Activated T-cell treated with anti-CD3 and anti-CD28 coated beads, Interleukin-2, amount 50 U/mL, for 4 hours (primary cell): ENCODE measurements at regions not wholly inside any gene's neighbourhood (a gene's known extent, or its start where the extent isn't known, plus 50 kb on each side); places are given as distances from the start of the nearest gene placed in this dataset.
"Not testable (repeated sequence)": the region's sequence is repeated elsewhere in the genome, so short reads cannot be mapped to it uniquely, and the experiment has no call there.

Experiments
- ATAC-seq, 2 donors: fragments of 200-7000 bp; cut with Tn5 transposase; one replicate each; pipeline ENCODE4 v1.10.0; 2021
- DNase-seq: peaks from one replicate; pipeline ENCODE4 v3.0.0-alpha.2; 2020
- H3K27me3 Mint-ChIP-seq: one replicate; pipeline ENCODE4 v1.8.0; 2021; ENCODE audit warnings: low read depth, mixed read lengths
- H3K36me3 Mint-ChIP-seq: one replicate; pipeline ENCODE4 v1.8.0; 2022; ENCODE audit warnings: mixed read lengths; ENCODE audit not compliant: insufficient read depth
- H3K4me1 Mint-ChIP-seq: one replicate; pipeline ENCODE4 v1.8.0; 2021; ENCODE audit warnings: low read depth, mixed read lengths
- H3K4me3 Mint-ChIP-seq: one replicate; pipeline ENCODE4 v1.8.0; 2021; ENCODE audit warnings: mild to moderate bottlenecking, moderate library complexity, mixed read lengths
- H3K9me3 Mint-ChIP-seq: one replicate; pipeline ENCODE4 v1.8.0; 2021; ENCODE audit warnings: mixed read lengths

DNA sequence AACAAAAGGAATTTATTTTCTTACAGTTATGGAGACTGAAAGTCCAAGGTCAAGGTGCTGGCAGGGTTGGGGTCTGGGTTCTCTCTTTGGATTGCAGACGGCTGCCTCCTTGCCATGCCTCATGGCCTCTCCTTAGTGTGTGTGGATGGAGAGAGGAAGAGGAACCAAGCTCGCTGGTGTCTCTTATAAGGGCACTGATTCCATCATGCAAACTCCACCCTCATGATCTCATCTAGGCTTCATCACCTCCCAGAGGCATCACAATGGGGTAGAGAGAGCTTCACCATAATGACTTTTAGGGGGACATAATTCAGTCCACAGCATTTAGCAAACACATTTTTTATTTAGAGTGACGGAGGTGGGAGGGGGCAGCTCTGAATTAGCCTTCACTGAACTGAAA is 104.9 kb upstream of the ABCC4 start:
- Mint-ChIP-seq H3K4me3 (no peak overlapping the region), H3K36me3 (no peaks in the 10 kb centered on the region), H3K9me3 (no peaks in the 10 kb centered on the region), H3K4me1 (peaks cover 8% of the 10 kb centered on the region), H3K27me3 (peaks cover 14% of the 10 kb centered on the region)
- DNase-seq (no peak), ATAC-seq (no peak)

DNA sequence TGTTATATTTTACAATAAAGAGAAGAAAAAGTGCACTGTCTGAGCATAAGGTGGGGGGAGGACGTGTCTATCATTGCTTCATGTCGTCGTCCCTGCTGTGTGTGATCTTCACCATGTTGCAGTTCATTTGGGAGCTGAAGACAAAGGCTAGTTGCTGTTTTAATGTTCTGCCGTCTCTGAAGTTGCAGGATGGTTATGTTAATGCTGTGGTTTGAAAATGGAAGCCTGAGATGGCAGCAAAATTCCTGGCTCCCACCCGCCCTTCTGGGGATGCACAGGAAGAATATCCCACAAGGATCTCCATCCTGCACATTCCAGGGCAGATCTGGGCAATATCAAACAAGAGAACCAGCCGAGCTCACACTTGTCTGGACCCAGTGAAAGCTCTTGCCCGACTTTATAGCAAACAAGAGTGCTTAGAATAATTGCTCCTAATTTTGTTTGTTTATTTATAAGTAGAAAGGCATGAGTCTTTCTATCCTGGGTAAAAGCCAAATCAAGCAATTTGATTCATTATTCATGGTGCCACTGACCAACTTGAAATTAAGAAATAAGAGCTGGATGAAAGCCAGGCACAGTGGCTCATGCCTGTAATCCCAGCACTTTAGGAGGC is 110.3 kb upstream of the ABCC4 start:
- H3K4me1 Mint-ChIP-seq: no peaks in the 10 kb centered on the region
- ATAC-seq (no peak), DNase-seq (no peak)
- no peak overlapping the region for H3K4me3 Mint-ChIP-seq
- peaks cover 5% of the 10 kb centered on the region for H3K27me3 Mint-ChIP-seq
- no peaks in the 10 kb centered on the region for H3K9me3 Mint-ChIP-seq
- H3K36me3 Mint-ChIP-seq: no peaks in the 10 kb centered on the region

DNA sequence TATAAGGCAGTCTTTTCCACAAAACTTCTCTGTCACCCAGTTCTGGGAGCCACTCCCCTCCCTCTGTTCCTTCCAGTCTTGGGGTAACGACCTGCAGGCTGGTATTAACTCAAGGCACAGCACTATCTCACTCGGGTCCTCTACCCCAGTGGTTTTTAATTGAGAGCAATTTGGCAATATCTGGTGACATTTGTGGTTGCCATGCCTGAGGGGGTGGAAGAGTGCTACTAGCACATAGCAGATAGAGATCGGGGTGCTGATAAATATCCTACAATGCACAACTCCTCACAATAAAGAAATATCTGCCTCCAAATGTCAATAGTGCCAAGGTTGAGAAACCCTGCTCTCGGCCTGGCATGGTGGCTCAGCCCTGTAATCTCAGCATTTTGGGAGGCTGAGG is 117.7 kb upstream of the ABCC4 start:
- no peak overlapping the region for H3K4me3 Mint-ChIP-seq
- H3K27me3 Mint-ChIP-seq: peaks cover 23% of the 10 kb centered on the region
- H3K9me3 Mint-ChIP-seq: no peaks in the 10 kb centered on the region
- ATAC-seq (no peak), DNase-seq (no peak)
- H3K36me3 Mint-ChIP-seq: no peaks in the 10 kb centered on the region
- H3K4me1 Mint-ChIP-seq: no peaks in the 10 kb centered on the region

DNA sequence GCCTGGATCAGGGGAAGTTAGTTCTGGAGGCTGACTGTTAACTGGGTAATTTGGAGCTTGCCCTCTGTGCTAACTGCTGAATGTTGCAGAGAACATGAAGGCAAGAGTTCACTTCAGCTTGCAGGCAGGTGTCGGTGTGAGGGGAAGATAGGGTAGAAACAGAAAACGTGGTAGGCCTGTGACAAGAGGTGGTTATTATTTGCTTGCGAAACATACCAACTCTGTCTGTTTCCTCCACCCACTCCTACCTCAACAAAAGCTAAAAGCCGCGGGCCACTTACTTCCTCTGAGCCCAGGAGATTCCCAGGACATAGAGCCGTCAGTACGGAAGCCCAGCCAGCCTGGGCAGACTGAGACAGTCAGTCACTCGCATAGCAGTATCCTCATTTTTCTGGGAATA is 119.2 kb upstream of the ABCC4 start:
- H3K27me3 Mint-ChIP-seq: peaks cover 21% of the 10 kb centered on the region
- no peaks in the 10 kb centered on the region for H3K4me1 Mint-ChIP-seq
- H3K4me3 Mint-ChIP-seq: no peak overlapping the region
- no peaks in the 10 kb centered on the region for H3K36me3 Mint-ChIP-seq
- no peaks in the 10 kb centered on the region for H3K9me3 Mint-ChIP-seq
- DNase-seq: no peak
- ATAC-seq: no peak

DNA sequence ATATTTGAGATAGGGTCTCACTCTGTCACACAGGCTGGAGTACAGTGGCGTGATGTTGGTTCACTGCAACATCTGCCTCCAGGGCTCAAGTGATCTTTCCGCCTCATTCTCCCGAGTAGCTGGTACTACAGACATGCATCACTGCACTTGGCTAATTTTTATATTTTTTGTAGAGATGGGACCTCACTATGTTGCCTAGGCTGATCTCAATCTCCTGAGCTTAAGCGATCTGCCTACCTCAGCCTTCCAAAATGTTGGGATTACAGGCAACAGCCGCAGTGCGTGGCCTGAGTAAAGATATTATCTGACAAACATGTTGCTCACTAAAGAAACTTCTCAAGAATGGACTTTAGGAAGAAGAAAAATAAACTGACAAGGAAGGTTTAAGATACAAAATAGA is 125.4 kb upstream of the ABCC4 start:
- H3K36me3 Mint-ChIP-seq: no peaks in the 10 kb centered on the region
- no peaks in the 10 kb centered on the region for H3K4me1 Mint-ChIP-seq
- H3K4me3 Mint-ChIP-seq: no peak overlapping the region
- H3K9me3 Mint-ChIP-seq: no peaks in the 10 kb centered on the region
- DNase-seq: no peak
- ATAC-seq: no peak
- H3K27me3 Mint-ChIP-seq: peaks cover 7% of the 10 kb centered on the region

DNA sequence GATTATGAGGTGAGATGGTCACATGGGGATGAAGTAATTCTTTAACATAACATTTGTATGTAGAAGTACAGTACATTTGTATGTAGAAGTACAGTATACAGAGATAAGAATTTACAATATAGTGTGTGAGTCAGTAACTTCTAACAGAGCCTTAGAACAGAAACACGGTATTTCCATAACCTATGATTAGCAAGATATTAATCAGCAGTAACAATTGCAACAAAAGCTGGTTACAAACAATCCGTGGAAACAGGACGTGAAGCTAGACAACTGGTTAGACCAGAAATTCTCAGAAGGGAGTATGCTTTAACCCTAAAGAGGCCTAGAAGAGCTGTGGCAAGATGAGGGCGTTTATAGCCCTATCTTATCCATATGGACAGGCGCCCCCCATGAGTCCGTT is 122.0 kb upstream of the CLDN10 start:
- not testable (repeated sequence) for H3K4me3 Mint-ChIP-seq, H3K9me3 Mint-ChIP-seq, H3K36me3 Mint-ChIP-seq, DNase-seq, H3K4me1 Mint-ChIP-seq, H3K27me3 Mint-ChIP-seq, ATAC-seq

DNA sequence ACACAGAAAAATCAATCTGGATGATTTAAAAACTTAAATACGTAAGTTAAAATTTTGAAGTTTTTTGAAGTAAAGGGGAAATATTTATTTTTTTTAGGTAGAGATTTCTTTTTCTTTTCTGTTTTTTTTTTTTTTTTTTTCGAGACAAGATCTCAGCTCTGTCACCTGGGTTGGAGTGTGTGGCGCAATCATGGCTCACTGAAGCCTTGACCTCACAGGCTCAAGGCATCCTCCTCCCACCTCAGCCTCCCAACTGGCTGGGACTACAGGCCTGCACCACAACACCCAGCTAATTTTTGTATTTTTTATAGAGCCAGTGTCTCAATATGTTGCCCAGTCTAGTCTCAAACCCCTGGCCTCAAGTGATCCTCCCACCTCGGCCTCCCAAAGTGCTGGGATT is 120.4 kb upstream of the CLDN10 start:
- Mint-ChIP-seq H3K9me3 (no peaks in the 10 kb centered on the region), H3K4me3 (no peak overlapping the region), H3K4me1 (no peaks in the 10 kb centered on the region), H3K36me3 (no peaks in the 10 kb centered on the region), H3K27me3 (peaks cover 5% of the 10 kb centered on the region)
- ATAC-seq: no peak
- no peak for DNase-seq

DNA sequence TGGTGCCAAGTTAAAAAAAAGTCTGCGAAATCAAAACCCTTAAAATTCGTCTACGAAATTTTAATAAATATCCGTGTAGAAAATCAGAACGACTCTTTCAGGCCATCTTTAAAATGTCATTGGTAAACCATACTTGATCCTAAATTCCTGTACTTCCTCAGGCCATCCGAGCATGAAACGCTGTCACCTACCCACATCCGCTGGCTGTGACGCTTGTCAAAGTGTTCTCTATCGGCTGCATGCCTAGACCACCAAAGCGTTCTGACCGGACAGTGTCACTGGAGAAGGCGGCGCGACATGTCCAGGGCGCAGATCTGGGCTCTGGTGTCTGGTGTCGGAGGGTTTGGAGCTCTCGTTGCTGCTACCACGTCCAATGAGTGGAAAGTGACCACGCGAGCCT is 119.0 kb upstream of the CLDN10 start:
- Mint-ChIP-seq H3K36me3 (no peaks in the 10 kb centered on the region), H3K27me3 (peaks cover 5% of the 10 kb centered on the region), H3K4me3 (no peak overlapping the region), H3K4me1 (no peaks in the 10 kb centered on the region), H3K9me3 (no peaks in the 10 kb centered on the region)
- ATAC-seq (no peak), DNase-seq (no peak)

DNA sequence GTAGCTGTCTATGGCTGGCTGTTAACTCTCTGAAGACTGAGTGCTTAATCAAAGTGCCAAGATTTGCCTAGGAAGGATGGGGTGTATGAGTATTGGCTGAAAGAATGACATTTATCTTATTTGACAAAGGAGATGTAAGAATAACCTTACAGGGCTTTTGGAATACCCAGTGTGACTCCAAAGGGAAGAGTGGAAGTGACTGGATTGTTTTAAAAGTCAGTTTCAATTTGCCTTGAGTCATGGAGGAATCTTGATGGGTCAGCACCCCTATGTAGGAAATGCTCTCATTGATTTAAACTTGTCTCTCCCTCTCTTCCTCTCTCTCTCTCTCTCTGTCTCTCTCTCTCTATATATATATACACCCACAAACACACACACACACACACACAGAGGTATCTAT is 118.4 kb upstream of the CLDN10 start:
- ATAC-seq (no peak), DNase-seq (no peak)
- H3K4me3 Mint-ChIP-seq: no peak overlapping the region
- no peaks in the 10 kb centered on the region for H3K9me3 Mint-ChIP-seq
- no peaks in the 10 kb centered on the region for H3K36me3 Mint-ChIP-seq
- H3K27me3 Mint-ChIP-seq: peaks cover under 1% of the 10 kb centered on the region
- no peaks in the 10 kb centered on the region for H3K4me1 Mint-ChIP-seq

DNA sequence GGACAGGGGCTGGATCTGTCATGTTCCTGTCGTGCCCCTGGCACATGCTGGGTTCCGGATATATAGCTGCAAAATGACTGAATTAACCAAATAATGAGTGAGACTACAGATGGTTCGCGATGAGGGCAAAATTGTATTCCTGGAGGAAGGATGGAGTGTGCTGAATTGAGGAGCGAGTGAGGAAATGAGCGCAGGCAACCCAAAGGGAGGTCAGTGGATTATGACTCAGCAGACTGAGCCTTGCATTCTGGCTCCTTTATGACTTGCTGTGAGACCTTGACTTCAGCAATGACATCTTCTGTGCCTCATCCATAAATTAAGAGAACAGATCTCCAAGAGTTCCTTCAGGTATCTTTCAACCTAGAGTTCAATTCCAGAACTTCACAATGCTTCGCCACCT is 115.0 kb upstream of the CLDN10 start:
- H3K4me3 Mint-ChIP-seq: no peak overlapping the region
- H3K4me1 Mint-ChIP-seq: no peaks in the 10 kb centered on the region
- H3K27me3 Mint-ChIP-seq: peaks cover 2% of the 10 kb centered on the region
- ATAC-seq (no peak), DNase-seq (no peak)
- no peaks in the 10 kb centered on the region for H3K36me3 Mint-ChIP-seq
- H3K9me3 Mint-ChIP-seq: no peaks in the 10 kb centered on the region

DNA sequence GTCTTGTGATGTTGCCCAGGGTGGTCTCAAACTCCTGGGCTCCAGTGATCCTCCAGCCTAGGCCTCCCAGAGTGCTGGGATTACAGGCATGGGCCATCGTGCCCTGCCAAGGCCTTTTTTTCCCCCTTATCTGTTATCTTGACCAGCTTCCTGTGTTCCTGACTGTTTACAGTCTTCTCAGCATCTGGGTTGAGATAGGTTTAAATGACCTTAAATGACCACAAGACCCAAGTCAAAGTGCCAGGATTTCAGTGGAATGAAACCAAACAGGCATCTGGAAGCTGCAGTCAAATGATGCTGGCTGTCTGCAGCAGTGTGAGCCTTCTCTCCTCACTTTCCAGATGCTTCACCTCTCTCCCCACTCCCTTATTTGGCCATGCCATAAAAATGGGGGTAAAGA is 114.2 kb upstream of the CLDN10 start:
- no peaks in the 10 kb centered on the region for H3K36me3 Mint-ChIP-seq
- no peak for DNase-seq
- H3K9me3 Mint-ChIP-seq: no peaks in the 10 kb centered on the region
- no peaks in the 10 kb centered on the region for H3K4me1 Mint-ChIP-seq
- no peak for ATAC-seq
- H3K27me3 Mint-ChIP-seq: peaks cover 2% of the 10 kb centered on the region
- H3K4me3 Mint-ChIP-seq: no peak overlapping the region

DNA sequence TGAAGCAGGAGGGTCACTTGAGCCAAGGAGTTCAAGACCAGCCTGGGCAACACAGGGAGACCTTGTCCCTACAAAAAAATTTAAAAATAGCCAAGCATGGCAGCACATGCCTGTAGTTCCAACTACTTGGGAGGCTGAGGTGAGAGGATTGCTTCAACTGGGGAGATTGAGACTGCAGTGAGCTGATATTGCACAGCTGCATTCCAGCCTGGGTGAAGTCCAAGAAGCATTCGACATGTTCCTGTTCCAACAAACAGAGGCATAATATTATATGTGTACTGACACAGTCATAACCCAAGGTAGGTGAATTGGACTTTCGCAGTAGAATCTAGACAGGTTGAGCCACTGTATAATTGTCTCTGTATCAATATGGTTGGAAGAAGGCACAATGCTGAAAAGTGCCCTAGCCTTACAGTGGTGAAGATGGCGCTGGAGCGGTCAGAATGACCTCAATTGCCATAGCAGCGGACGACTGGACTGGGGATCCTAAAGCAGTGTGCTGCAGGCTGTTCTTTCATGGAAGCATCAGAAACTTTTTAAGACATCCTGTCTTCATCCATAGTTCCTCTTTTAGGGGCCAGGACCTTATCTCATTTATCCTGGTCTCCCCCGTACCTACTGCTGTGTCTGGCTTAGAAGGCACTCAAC is 112.0 kb upstream of the CLDN10 start:
- no peak for ATAC-seq
- DNase-seq: no peak
- no peak overlapping the region for H3K4me3 Mint-ChIP-seq
- H3K4me1 Mint-ChIP-seq: no peaks in the 10 kb centered on the region
- H3K36me3 Mint-ChIP-seq: no peaks in the 10 kb centered on the region
- H3K9me3 Mint-ChIP-seq: no peaks in the 10 kb centered on the region
- peaks cover 4% of the 10 kb centered on the region for H3K27me3 Mint-ChIP-seq

DNA sequence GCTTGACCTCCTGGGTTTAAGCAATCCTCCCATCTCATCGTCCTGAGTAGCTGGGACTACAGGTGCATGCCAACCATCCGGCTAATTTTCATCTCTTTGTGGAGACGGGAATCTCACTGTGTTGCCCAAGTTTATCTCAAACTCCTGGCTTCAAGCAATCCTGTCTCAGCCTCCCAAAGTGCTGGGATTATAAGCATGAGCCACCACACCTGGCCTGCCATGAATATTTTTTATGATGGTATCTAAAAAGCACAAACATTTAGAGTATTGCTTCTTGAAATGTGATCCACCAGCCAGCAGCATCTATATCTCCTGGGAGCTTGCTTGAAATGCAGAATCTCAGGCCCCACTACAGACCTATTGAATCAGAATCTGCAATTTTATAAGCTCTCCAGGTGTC is 111.2 kb upstream of the CLDN10 start:
- Mint-ChIP-seq H3K27me3 (peaks cover 4% of the 10 kb centered on the region), H3K9me3 (no peaks in the 10 kb centered on the region), H3K36me3 (no peaks in the 10 kb centered on the region), H3K4me1 (no peaks in the 10 kb centered on the region), H3K4me3 (no peak overlapping the region)
- no peak for DNase-seq
- no peak for ATAC-seq

DNA sequence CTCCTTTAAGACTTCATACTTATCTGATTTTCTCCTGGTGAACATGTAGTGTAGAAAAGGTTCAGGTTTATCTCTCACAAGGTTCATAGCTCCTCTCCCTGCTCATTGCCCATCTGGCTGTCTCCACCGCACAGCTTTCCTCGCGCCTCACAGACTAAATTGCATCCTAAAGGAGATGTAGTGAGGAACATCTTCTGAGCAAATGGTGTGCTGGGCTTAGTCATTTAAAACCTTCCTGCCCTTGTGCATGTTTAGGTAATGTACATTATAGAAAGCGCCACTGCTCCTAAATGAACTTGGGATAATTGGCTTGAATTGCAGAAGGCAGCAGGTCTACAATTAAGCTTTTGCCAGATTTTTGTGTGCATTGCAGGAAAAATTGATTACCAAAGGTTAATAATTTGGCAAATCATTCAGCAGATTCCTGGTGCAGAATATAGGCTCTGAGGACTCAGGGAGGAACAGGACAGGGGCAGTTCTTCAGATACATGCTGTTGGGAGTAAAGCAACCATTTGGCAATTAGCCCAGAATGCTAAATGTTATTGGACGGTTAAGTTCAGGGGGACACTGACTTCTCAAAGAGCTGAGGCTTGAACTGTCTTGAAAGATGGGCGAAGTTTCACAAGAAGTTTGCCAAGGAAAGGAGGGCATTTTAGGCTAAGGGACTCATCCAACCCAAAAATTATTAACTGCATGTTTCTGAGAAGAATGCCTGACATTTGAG is 108.4 kb upstream of the CLDN10 start:
- Mint-ChIP-seq H3K36me3 (no peaks in the 10 kb centered on the region), H3K4me1 (peaks cover 3% of the 10 kb centered on the region), H3K27me3 (peaks cover 12% of the 10 kb centered on the region), H3K4me3 (no peak overlapping the region), H3K9me3 (no peaks in the 10 kb centered on the region)
- no peak for DNase-seq
- ATAC-seq: no peak

DNA sequence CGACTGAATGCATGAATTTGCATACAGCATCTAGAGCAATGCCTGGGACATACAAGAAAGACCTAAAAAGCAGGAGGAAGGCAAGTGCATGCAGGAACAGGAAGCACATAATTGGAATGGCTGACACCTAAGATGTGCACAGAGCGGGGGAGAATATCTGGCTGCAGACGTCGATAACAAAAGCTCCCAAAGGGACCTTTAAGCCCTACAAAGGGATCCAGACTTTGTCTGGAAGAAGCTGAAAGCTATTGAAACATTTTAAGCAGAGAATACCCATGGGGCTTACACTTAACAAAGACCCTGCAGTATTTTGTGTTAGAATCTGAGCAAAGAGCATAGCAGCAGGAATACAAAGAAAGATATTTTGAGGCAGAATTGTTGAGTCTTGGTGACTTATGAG is 107.4 kb upstream of the CLDN10 start:
- Mint-ChIP-seq H3K4me3 (no peak overlapping the region), H3K27me3 (peaks cover 14% of the 10 kb centered on the region), H3K9me3 (no peaks in the 10 kb centered on the region), H3K36me3 (no peaks in the 10 kb centered on the region), H3K4me1 (peaks cover 3% of the 10 kb centered on the region)
- no peak for DNase-seq
- ATAC-seq: no peak
